ENCODE measurements at regions not wholly inside any gene's neighbourhood (a gene's known extent, or its start where the extent isn't known, plus 50 kb on each side); places are given as distances from the start of the nearest gene placed in this dataset.

DNA sequence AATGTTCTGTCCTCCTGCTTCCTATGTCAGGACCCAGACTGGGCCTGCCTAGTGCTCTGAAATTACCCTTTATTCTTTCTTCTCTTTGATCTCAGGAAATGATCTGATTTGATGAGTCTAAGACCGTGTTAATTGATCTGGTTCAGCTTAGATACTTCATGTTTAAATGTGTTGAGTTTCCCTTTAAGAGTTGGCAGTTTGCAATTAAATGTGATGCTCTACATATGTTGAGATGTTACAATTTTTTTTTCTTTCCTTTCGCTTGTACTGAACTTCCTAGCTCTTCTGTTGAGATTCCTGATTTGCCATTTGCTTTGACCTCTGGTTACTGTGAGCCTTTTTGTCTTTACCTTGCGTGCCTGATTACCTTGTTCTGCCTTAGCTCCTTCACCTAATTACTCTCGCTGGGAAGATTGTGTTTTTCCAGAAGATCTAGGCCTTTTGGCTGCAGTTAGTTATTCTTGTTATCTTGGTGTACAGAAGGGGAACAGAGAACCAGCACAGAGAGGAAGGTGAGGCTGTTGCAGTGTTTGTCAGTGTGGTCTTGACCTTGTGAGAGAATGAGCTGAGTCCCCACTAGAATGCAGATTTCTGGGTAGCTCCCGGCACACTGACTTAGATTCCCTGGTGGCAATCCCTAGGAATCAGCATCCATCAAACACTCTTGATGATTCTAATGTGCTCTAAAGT, 203.6 kb downstream of the EDEM1 start:
- no peak overlapping the region for H3K4me3 ChIP-seq (replicated peaks; ENCODE audit: low read depth, low read length)
- TF ChIP-seq, protein P1, sequence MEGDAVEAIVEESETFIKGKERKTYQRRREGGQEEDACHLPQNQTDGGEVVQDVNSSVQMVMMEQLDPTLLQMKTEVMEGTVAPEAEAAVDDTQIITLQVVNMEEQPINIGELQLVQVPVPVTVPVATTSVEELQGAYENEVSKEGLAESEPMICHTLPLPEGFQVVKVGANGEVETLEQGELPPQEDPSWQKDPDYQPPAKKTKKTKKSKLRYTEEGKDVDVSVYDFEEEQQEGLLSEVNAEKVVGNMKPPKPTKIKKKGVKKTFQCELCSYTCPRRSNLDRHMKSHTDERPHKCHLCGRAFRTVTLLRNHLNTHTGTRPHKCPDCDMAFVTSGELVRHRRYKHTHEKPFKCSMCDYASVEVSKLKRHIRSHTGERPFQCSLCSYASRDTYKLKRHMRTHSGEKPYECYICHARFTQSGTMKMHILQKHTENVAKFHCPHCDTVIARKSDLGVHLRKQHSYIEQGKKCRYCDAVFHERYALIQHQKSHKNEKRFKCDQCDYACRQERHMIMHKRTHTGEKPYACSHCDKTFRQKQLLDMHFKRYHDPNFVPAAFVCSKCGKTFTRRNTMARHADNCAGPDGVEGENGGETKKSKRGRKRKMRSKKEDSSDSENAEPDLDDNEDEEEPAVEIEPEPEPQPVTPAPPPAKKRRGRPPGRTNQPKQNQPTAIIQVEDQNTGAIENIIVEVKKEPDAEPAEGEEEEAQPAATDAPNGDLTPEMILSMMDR (IDR thresholded peaks at IDR 0.05; ENCODE audit: low read length, missing control alignments) = no peak
- no peak for DNase-seq (ENCODE audit: low read depth)

DNA sequence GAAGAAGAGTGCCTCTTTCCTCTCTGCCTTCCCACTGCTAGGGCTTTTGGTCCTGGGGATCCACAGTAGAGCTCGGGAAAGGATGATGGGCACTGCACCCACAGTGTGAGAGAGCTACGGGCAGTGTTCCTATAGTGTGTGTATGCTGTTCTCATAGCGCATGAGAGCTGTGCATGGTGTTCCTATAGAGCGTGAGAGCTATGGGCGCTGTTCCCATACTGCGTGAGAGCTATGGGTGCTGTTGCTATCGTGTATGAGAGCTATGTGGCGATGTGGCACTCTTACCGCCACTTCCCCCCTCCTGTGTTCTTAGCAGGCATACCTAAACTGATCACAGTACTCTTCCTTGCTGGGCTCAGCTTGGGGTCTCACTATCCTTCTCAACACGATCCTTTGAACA, 213.5 kb downstream of the EDEM1 start:
- TF ChIP-seq, protein P1 (IDR thresholded peaks at IDR 0.05; ENCODE audit: low read length, missing control alignments) = no peak
- DNase-seq (ENCODE audit: low read depth) = no peak
- H3K4me3 ChIP-seq (replicated peaks; ENCODE audit: low read depth, low read length) = no peak overlapping the region

DNA sequence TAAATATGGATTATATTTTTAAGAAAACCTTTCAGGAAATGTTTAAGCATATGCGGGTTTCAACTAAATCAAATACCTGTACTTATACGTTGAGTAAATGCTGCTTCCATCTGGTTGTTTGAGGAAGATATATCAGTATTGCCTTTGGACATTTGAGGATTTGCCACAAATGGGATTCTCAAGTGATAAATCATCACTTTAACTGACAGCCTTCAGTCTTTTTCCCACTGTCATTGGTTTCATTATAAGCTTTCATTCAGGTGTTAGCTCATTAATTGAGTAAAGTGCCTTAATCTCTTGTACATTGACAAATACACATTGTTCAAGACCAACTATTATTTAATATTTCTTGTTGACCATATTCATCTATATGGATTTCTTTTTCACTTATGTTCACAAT, 217.2 kb downstream of the EDEM1 start:
- H3K4me3 ChIP-seq (replicated peaks; ENCODE audit: low read depth, low read length) = no peak overlapping the region
- DNase-seq (ENCODE audit: low read depth) = no peak
- TF ChIP-seq, protein P1 (IDR thresholded peaks at IDR 0.05; ENCODE audit: low read length, missing control alignments) = no peak

DNA sequence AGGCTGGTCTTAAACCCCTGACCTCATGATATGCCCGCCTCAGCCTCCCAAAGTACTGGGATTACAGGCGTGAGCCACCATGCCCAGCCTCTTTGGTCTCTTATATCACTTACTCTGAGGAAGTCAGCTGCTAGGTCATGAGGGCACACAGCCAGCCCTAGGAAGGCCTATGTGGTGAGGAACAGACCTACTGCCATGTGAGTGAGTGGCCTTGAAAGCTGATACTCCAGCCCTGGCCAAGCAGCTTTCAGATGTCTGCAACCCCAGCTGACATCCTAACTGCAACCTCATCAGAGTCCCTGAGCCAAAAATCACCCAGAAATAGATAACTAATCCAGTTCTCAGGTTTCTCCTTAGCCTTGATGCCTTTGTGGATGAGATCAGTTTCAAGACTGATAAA, 224.3 kb downstream of the EDEM1 start:
- H3K4me3 ChIP-seq (replicated peaks; ENCODE audit: low read depth, low read length) = no peak overlapping the region
- DNase-seq (ENCODE audit: low read depth) = no peak
- TF ChIP-seq, protein P1 (IDR thresholded peaks at IDR 0.05; ENCODE audit: low read length, missing control alignments) = no peak

DNA sequence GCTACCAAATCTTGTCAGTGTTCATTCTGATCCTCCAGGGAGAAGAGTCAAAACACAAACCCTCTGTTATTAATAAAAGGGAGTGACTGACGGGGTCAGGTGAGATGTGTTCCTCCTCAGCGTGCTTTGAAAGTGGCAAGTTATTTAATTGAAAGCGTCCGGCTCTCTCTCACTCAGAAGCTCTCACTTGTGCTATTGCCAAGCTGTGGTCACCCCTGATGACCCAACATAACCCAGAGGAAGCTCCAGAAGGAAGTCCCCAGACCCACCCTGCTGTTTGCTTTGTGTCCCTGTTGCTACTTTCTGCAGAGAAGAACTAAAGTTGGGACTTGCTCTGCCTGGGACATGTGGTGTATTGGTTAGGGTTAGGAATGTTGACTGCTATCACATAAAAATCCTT, 235.6 kb downstream of the EDEM1 start:
- TF ChIP-seq, protein P1 (IDR thresholded peaks at IDR 0.05; ENCODE audit: low read length, missing control alignments) = no peak
- H3K4me3 ChIP-seq (replicated peaks; ENCODE audit: low read depth, low read length) = no peak overlapping the region
- no peak for DNase-seq (ENCODE audit: low read depth)

DNA sequence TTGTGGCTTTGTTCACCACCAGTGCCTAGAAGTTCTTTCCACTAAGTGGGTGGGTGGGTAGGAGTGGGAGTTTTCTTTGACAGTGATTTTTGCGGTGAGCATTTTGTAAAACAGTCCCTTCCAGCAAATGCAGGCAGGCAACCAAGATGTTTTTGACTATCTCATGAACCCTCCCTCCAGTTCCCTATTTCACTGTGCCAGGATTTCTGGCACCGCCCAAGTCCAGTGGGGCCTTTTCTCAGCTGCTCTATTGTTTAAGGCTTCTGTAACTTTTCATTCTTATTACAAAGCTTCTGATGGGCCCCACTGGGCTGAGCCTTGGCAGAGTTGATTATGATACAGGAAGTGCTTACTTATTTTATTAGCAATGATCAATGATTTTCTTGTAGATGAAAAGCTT, 236.0 kb downstream of the EDEM1 start:
- no peak for DNase-seq (ENCODE audit: low read depth)
- TF ChIP-seq, protein P1 (IDR thresholded peaks at IDR 0.05; ENCODE audit: low read length, missing control alignments) = no peak
- no peak overlapping the region for H3K4me3 ChIP-seq (replicated peaks; ENCODE audit: low read depth, low read length)

DNA sequence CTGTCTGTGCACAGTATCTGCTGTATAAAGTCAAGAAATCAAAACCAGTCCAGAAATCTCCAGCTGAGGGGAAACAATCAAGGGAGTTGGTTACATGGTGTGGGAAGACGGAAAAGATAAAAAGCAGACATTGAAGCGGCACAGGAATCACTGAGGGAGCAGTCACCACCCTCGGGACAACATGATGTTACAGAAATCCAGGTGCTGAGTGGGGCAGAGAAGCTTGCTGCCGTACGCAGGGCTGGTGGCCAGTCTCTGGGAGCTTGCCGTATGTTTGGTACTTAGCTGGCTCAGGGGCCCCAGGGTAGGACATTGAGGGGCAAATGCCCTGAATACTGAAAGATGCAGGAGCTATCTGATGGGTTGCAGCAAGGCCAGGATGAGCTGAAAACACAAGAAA, 237.9 kb downstream of the EDEM1 start:
- TF ChIP-seq, protein P1 (IDR thresholded peaks at IDR 0.05; ENCODE audit: low read length, missing control alignments) = no peak
- DNase-seq (ENCODE audit: low read depth) = no peak
- H3K4me3 ChIP-seq (replicated peaks; ENCODE audit: low read depth, low read length) = no peak overlapping the region
